CD4-positive, alpha-beta T cell treated with Interleukin-12 subunit alpha and Interleukin-12 subunit beta, for 1 hour (primary cell): ENCODE measurements at regions not wholly inside any gene's neighbourhood (a gene's known extent, or its start where the extent isn't known, plus 50 kb on each side); places are given as distances from the start of the nearest gene placed in this dataset.

Source experiments
- DNase-seq: peaks from one replicate; pipeline ENCODE4 v3.0.0-alpha.2; 2020

DNA sequence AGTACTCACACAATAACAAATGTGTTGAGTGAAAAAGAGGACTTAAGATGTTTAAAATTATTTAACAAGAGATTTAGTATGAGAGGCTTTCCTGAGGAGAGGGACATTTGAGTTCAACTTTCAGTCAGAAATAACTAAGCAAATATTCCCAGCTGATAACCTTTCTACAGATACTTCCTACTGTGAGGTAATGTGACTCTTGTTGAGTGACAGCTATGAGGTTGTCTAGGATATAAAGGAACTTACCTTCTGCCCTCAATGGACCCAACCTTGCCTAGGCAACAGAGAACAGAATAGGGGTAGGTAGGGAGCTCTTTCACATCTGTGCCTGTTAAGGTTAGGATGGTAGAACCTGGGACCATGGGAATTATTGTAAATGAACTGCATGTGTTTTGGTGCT, 54.7 kb downstream of the GLUD2 start:
- DNase-seq, result no peak

DNA sequence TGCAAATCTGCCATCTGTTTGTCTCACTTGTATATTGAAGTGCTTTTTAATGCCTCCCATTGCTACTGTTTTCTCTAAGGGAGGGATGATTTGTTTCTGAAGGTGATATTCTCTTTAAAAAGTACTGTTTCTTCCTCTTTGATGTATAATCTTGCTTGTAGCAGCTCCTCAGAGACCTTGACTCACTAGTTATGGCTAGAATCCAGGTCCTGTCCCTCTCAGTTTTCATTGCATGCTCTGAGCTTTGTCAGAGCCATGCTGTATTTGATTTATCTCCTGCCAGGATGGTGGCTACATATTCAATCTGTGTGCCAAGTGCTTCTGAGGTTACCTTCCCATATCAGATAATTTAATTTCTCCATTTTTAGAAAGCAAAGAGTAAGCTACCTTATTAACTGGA, 56.0 kb downstream of the GLUD2 start:
- no peak for DNase-seq

DNA sequence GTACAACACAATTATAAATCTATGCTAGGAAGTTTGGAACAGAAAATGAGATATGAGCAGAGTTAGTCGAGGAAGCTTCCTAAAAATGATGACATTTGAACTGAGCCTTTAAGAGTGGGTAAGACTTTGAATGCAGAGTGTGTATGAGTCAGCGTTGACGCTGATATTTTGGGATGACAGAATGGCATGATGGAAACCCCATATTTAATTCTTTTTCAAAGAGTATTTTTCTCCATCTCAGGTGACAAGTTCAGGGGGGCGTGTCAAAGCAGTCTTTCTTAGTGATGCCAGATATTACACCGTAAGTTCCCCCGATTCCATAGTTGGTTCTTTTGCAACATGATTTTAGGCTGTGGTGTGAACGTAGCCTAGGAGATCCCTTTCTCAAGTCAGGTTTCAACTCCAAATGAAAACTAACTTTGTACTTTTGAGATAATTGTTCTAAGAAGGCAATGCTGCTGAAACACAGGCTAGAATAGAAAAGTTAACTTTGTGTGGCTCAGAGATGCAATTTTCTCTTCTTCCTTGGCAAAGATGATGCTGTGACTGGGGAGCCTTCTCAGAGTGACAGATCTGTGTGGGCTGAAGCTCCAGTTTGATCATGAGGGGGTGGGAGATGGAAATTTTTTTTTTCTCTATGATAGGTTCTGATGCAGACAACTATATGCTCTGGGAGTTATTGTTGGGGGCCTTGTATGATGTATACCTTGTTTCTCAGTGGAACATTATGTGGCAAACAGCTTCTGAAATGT, 59.2 kb downstream of the GLUD2 start:
- no peak for DNase-seq

DNA sequence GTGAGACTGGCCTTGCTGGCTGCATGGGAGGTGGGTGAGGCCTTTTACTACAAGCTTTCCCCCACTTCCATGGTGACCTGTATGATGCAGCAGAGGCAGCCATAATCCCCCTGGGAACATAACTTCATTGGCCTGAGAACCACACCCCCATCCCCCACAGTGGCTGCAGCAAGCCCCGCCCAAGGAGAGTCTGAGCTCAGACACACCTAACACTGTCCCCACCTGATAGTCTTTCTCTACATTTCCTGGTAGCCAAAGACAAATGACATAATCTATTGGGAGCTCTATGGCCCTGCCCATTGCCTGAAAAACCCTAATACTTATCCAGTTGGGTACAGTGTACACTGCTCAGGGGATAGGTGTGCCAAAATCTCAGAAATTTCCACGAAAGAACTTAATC, 62.6 kb downstream of the GLUD2 start:
- no peak for DNase-seq

DNA sequence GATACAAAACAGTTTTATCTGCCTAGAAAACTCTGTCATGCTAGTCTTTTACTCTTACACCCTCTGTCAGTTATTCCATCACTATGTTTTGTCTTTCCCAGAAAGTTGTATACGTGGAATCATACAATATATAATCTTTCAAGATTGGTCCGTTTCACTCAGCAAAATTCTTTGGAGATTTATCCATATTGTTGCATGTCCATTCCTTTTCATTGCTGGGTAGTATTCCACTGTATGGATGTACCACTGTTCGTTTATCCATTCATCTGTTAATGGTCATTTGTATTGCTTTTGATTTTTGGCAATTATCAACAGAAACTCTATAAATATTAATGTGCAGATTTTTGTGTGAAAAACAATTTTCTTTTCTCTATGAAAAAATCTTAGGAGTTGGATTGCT, 63.1 kb downstream of the GLUD2 start:
- DNase-seq, result no peak

DNA sequence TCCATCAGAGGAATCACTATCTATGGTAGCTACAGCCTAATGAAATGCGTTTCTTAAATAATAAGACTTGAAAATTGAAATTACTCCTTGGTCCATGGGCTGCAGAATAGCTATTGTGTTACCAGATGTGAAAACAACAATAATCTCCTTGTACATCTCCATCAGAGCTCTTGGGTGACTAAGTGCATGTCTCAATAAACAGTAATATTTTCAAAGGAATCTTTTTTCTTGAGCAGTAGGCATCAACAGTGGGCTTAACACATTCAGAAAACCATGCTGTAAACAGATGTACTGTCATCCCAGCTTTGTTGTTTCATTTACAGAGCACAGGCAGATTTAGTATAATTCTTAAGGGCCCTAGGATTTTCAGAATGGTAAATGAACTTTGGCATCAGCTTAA, 67.3 kb downstream of the GLUD2 start:
- DNase-seq, result no peak

DNA sequence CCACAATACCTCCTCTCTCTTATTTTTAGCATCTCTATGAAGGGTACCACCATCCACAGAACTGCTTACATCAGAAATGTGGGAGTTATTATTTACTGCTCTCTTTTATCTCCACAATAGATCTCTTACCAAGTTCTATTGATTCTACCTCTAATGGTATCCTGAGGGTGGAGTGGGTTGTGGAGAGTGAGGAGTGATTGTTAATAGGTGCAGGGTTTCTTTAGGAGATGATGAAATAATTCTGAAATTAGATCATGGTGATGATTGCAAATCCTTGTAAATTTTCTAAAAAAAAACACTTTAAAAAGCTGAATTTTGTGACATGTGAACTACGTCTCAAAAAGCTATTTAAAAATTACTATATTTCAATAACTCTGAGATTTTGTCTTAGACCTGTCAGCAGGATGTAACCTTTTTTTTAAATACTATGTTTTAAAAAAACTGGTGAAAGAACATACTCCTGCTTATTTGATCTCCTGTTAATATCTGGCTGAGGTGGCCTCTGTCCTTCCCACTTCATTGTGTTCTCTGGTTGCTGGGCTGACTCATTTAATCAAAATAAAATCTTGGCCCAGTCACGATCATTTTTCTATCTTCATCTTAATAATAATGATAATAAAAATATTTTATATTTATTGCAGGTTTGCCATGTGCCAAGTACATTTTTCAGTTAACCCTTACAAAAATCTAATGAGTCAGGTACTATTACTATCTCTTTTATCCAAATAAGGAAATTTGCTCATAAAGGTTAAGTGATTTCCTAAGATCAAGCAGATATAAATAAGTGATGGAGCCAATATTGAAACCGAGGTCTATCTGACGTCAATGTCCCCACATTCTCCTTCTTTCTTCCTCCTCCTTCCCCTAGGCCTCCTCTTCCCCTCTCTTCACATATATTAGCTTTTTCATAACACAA, 73.5 kb downstream of the GLUD2 start:
- DNase-seq, result no peak

DNA sequence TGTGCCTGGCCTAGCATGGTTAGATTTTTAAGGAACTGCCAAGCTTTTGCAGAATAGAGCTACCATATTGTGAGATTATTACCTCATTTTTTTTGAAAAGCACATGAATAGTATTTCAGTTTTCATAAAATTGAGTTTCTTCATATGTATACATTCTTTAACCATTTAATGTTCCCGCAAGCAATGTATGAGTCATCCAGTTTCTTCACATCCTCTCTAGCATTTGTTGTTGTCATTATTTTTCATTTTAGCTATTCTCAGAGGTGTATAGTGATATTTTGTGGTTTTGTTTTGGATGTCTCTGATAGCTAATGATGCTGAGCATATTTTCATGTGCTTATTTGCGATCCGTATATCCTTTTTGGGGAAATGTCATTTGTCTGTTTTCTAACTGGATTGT, 74.9 kb downstream of the GLUD2 start:
- DNase-seq, result no peak

DNA sequence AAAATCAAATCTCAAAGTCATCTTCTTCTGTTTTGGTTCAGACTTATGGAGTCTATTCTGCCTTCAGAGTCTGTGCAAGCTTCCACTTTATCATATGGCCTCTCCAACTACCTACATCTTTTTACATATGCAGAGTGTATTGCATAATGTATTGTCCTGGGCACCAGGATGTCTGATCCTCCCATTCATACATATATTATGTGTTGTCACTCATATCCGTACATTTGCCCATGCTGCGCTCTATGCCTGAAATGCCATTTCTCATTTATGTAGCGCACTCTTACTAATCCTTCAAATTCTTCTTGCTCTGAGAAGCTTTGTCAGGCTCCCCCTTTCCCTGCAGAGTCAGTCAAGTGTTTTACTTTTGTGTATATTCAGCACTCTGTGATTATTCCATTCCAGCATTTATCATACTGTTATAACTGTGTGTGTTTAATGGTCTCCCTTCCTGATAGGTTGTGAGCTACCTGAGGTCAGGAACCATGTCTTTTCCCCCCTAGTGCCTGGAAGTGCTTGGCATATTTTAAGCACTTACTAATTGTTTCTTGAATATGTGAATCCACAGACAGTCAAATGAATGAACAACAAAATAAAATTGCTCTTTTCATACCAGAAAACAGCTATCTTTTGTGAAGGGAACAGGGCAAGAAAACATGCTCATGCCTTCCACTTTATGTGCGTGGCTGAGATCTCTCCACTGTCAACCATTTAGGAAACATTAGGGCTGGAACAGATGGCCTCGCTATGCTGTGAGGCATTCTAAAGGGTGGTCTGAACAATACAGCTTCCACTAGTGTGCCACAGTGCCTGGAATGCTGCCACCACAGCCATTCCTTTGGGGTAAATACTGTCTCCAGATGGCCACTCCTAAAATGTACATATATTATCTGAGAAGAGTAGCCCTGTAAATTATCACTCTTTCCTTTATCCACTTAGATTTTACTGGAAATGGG, 81.8 kb downstream of the GLUD2 start:
- DNase-seq, result no peak

DNA sequence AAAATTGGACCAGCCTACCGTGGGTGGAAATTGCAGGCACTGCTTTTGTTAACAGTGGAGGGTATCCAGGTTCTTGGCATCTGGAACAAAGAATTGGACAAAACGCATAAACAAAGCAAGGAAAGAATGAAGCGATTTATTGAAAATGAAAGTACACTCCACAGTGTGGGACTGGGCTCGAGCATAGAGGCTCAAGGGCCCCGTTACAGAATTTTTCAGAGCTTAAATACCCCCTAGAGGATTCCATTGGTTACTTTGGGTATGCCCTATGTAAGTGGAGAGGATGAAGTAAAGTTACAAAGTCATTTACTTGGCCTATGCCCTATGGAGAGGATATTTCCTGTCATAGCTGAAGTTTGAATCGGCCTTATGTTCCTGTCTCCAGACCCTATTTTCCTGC, 85.3 kb downstream of the GLUD2 start:
- no peak for DNase-seq

DNA sequence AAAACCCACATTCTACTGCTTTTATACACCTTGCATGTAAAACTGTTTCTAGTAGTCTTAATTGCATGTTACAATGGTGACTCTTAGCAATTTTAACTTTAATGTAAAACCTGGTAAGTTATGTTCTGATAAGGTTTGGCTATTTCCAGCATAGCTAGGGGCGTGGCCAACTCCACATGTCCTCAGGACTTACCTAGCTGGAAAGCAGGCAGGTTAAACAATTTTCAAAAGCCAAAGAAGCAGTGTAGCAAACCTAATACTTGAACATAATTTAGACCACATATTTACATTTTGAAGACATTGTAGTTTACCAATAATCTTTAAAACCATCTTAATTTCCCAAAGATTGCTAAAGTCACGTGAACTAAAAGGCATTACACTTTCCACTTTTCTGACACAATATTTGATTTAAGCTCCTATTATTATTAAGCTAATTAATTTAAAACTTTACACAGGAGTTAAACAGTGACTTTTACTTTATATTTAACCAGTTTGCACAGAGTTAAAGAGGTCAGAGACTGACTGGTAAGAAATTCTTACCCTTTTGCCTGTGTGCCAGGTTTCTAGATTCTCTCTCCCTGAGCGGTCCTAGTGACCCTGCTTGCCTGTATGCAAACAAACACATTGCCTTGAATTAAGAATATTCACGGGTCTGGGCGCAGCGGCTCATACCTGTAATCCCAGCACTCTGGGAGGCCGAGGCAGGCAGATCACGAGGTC, 88.2 kb downstream of the GLUD2 start:
- DNase-seq, result no peak

DNA sequence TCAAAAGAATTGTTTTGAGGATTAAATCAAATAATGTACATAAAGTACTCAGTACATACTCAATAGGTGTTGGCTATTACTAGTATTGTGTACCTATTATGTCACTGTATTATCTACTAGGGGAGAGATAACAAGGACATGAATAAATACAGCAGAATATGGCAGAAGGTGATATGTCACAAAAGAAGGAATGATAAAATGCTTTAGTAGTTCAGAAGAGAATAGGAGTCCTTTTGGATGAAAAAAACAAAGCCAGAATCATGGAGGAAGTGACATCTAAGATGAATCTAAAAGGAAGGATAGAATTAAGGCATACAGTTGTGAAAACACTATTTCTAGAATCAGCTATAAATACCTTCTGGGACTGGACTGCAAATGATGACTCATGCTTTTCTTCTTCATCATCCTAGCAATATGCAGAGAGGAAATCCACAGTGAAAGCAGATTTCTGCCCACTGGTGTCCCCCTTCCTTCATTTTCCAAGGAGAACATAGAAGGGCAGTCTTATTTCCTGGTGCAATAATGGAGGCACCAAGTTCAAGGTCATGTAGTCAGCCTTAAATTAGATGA, 98.7 kb downstream of the GLUD2 start:
- DNase-seq, result no peak

DNA sequence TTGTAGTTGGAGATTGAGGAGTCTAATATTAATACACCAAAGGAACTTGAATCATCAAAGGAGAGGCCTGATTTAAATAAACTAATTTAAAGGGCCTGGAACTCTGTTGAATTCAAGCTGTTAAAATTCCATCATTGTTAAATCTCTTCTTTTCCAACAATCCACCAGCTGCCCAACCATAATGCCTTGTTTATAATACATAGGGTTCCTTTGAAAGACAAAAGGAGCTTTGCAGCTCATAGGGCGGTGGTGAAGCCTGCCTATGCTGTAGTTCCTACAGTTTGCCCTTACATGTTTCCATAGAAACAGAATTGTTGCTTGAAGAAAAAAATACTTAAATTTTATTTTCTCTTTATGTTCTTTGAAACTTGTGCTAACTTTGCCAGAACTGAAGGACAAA, 102.8 kb downstream of the GLUD2 start:
- DNase-seq, result no peak

DNA sequence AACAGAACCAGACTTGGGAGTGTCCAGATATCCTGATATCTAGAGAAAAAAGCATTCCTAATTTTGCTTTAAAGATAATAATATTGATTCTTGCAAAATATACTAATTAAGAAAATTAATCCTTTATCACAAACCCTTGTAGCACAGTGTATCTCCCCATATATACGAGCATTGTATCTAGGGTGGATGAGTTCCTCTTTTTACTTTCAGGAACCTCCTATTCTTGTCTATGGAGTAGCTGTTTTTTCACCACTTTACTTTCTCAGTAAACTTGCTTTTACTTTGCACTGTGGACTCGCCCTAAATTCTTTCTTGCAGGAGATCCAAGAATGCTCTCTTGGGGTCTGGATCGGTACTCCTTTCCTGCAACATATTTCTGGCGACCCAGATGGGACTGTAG, 103.9 kb downstream of the GLUD2 start:
- no peak for DNase-seq

DNA sequence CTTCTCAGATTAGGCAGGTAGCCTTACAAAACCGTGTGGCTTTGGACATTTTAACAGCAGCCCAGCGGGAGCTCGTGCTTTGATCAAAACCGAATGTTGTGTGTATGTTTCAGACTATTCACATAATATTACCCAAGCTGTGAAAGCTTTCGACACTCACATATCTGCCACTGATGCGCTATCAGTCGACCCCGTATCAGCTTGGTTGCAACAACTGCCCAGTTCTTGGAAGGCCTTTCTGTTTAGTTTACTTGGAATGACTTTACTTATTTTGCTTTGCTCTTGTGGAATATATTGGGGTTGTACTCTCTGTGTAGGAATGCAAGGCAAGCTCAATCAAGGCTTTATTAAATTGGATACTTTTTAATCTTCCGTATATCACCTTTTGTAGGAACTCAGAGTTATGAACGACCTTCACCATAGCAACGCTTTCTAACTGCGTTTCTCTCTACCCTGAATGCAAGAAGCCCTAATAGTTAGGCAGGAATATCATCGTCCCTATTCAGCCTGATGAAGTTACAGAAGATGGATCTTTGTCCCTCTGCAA, 107.5 kb downstream of the GLUD2 start:
- DNase-seq, result no peak

DNA sequence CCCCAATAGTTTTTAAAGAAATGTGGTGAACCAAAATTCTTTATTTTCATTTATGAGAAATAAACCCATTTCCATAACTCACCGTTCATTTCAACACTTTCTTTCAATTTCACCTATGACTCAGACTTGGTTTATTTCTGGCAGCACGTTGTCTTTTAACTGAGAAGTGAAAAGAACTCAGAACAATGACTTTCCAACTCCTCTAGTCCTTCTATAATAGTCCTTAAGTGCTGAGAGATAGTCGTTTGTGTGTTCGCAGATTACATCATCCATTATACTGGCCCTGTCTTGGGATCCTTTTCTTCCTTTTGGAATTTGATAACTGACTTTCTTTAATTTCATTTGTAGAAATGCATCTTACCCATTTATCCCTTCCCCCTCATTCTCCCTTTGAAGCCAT, 113.6 kb downstream of the GLUD2 start:
- DNase-seq, result no peak

DNA sequence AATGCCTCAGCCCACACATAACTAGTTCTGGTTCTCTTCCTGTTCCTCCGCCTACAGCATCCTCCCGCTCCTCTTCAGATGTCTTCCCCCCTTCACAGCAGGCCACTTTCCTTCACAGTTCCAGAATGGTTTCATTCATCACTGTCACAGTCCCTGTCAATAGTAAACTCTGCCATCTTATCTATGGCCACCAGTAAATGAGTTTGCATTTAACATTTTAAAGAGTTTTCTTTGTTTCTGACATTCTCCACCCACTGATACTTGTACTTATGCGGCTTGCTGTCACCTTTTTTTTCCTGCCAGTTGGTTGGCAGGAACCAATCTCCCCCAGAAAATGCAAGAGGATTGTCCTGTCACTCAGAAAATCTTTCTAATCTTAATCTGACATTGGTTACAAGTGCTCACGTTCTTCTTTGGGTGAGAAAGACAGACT, 114.1 kb downstream of the GLUD2 start:
- DNase-seq, result no peak

DNA sequence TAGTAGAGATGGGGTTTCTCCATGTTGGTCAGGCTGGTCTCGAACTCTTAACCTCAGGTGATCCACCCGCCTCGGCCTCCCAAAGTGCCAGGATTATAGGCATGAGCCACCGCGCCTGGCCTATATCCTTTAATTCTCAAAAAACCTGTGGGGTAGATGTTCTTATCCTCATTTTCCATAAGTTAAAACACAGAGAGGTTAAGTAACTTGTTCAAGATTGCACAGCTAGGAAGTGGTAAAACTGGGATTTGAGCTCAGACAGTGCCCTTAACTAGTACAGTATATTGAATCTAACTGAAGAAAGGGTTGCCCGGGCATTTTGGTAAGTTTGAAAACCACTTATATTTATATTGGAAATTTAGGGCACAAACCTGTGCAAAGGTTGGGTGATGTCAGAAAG, 116.0 kb downstream of the GLUD2 start:
- DNase-seq, result no peak

DNA sequence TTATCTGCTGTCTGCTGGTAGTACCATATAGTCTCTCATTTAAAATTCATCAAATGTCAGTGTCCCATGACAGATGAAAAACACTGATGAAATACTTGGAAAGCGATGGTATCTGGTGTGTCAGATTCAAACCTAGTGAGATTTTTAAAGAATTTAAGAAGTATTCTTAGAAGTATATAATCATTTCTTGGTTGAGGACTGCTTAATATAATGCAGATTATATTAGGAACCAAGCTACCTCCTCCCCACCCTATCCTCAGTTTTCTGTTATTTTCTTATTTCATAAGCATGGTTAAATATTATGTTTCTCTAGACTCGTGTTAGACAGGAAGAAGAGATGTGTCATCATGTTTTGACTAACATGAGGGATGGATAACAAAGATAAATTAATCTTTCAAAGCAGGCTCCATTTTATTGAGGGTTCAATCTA, 118.5 kb downstream of the GLUD2 start:
- DNase-seq, result no peak

DNA sequence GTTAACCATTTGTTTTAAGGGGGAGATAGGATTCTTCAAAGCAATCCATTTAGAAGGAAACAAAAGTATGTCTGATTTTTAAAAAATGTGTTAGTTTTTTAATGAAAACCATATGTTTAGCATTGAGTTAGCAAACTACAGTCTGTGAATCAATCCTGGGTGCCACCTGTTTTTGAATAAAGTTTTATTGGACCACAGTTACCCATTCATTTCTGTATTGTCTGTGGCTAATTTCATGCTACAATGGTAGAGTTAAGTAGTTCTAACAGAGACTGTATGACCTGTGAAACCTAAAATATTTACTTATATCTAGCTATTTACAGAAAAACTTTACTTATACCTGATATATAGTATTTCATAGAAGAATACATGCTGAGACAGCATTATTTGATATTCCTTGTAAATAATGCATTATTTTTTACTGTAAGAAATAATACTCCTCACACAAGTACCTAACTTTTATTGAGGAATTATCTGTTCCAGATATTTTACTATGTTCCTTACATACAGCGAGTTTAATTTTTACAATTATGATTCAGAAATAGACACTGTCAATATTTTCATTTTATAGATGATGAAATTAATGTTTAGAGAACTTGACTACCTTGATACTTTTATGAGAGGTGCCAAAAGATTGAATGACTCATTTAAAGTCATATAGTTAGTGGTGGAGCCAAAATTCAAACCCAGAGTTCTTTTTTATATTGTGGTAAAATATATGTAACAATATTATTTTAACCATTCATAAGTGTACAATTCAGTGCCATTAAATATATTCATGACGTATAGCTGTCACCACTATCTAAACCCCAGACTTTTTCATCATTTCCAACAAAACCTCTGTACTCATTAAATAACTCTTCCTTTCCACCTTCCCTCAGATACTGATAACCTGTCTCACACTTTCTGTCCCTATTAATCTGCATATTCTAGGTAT, 122.0 kb downstream of the GLUD2 start:
- DNase-seq, result no peak

DNA sequence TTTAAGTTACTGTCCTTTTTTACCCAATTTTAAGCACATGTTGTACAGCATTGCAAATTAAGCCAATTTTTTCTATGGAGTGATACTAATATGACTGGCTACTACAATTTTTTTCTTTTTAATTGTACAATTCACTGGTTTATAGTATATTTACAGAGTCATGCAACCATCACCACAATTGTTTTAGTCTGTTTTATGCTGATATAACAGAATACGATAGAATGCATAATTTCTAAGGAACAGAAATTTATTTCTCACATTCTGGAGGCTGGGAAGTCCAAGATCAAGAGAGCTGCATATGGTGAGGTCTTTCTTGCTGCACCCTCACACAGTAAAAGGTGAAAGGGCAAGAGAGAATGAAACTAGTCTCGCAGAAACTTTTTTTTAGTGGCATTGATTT, 125.3 kb downstream of the GLUD2 start:
- DNase-seq, result no peak
